Prostate gland (tissue), 2 donors: ENCODE measurements at regions not wholly inside any gene's neighbourhood (a gene's known extent, or its start where the extent isn't known, plus 50 kb on each side); places are given as distances from the start of the nearest gene placed in this dataset.

Source experiments
- POLR2A ChIP-seq: fragments of 450-650 bp; IDR thresholded peaks from one replicate; pipeline ENCODE4 v1.6.1; 2016; ENCODE audit warnings: antibody characterized with exemption, mild to moderate bottlenecking
- POLR2AphosphoS5 ChIP-seq: sonication (generic); formaldehyde crosslinking; IDR thresholded peaks from one replicate; pipeline ENCODE4 v1.6.1; 2017; ENCODE audit warnings: antibody characterized with exemption
- TF ChIP-seq, protein P1 (sequence below), 4 experiments: fragments of 200-600 bp in 2 of 4; fragments of 450-650 bp in 2 of 4; sonication (generic) in 2 of 4; IDR thresholded peaks; 1 replicate in 3 of 4; 2 replicates in 1 of 4; pipeline ENCODE4 v1.5.1; 2016 to 2019; ENCODE audit warnings: antibody characterized with exemption in 4 of 4, mild to moderate bottlenecking in 2 of 4, moderate library complexity in 2 of 4

- no peak for TF ChIP-seq POLR2A
- TF ChIP-seq, protein P1, sequence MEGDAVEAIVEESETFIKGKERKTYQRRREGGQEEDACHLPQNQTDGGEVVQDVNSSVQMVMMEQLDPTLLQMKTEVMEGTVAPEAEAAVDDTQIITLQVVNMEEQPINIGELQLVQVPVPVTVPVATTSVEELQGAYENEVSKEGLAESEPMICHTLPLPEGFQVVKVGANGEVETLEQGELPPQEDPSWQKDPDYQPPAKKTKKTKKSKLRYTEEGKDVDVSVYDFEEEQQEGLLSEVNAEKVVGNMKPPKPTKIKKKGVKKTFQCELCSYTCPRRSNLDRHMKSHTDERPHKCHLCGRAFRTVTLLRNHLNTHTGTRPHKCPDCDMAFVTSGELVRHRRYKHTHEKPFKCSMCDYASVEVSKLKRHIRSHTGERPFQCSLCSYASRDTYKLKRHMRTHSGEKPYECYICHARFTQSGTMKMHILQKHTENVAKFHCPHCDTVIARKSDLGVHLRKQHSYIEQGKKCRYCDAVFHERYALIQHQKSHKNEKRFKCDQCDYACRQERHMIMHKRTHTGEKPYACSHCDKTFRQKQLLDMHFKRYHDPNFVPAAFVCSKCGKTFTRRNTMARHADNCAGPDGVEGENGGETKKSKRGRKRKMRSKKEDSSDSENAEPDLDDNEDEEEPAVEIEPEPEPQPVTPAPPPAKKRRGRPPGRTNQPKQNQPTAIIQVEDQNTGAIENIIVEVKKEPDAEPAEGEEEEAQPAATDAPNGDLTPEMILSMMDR (IDR thresholded peaks at IDR 0.05), result no peak
- no peak for TF ChIP-seq POLR2AphosphoS5
Observed at GRCh38 chr12:58026897-58027891, 85.8 kb downstream of the ATP23 start.
